Sigmoid colon (tissue), 4 donors: ENCODE measurements at regions not wholly inside any gene's neighbourhood (a gene's known extent, or its start where the extent isn't known, plus 50 kb on each side); places are given as distances from the start of the nearest gene placed in this dataset.

ENCODE experiments used
- EP300 ChIP-seq, 4 donors: sonication (generic); formaldehyde crosslinking; IDR thresholded peaks; one replicate each; pipeline ENCODE4 v1.6.1; 2017; ENCODE audit warnings: antibody characterized with exemption in 4 of 4
- POLR2A ChIP-seq, 2 donors: fragments of 450-650 bp; IDR thresholded peaks; one replicate each; pipeline ENCODE4 v1.6.1; 2016; ENCODE audit warnings: antibody characterized with exemption in 2 of 2, mild to moderate bottlenecking in 2 of 2, moderate library complexity in 2 of 2
- TF ChIP-seq, protein P1 (sequence below), 4 experiments: fragments of 450-650 bp in 3 of 4; fragments of 200-600 bp in 1 of 4; IDR thresholded peaks; one replicate each; pipeline ENCODE4 v1.5.1; 2016 to 2019; ENCODE audit warnings: antibody characterized with exemption in 4 of 4, mild to moderate bottlenecking in 3 of 4, moderate library complexity in 2 of 4

GRCh38 chr9:21597284-21597683, 115.2 kb upstream of the IFNE start:
- TF ChIP-seq, protein P1, sequence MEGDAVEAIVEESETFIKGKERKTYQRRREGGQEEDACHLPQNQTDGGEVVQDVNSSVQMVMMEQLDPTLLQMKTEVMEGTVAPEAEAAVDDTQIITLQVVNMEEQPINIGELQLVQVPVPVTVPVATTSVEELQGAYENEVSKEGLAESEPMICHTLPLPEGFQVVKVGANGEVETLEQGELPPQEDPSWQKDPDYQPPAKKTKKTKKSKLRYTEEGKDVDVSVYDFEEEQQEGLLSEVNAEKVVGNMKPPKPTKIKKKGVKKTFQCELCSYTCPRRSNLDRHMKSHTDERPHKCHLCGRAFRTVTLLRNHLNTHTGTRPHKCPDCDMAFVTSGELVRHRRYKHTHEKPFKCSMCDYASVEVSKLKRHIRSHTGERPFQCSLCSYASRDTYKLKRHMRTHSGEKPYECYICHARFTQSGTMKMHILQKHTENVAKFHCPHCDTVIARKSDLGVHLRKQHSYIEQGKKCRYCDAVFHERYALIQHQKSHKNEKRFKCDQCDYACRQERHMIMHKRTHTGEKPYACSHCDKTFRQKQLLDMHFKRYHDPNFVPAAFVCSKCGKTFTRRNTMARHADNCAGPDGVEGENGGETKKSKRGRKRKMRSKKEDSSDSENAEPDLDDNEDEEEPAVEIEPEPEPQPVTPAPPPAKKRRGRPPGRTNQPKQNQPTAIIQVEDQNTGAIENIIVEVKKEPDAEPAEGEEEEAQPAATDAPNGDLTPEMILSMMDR (IDR thresholded peaks at IDR 0.05) = no peak
- TF ChIP-seq POLR2A (IDR thresholded peaks at IDR 0.05) = no peak
- TF ChIP-seq EP300 (IDR thresholded peaks at IDR 0.05) = no peak
